HCT116 (cell line): ENCODE measurements at regions not wholly inside any gene's neighbourhood (a gene's known extent, or its start where the extent isn't known, plus 50 kb on each side); places are given as distances from the start of the nearest gene placed in this dataset.

Experiments used
- ATAC-seq: fragments of 200-7000 bp; cut with Tn5 transposase; 2 replicates; pipeline ENCODE4 v1.9.1; 2020; ENCODE audit warnings: mild to moderate bottlenecking, moderate library complexity
- BruUV-seq: library from RNA; stranded (reverse); fragments of 400-500 nt; replicated peaks from 2 replicates; lab custom pipeline; 2021; lab: Mats Ljungman, UMichigan
- CTCF ChIA-PET: fragments of 300-600 bp; sonication (Branson Sonifier 250); formaldehyde crosslinking; loops from one replicate; lab custom pipeline; 2021; ENCODE audit warnings: antibody characterized with exemption; lab: Charles Lee
- POLR2A ChIA-PET: fragments of 300-600, 350-600 bp; sonication (Branson Sonifier 250); formaldehyde crosslinking; loops from one replicate; lab custom pipeline; 2021; ENCODE audit warnings: antibody characterized with exemption; lab: Charles Lee
- RAD21 ChIA-PET, 2 experiments: fragments of 300-600 bp; sonication (Branson Sonifier 250); formaldehyde crosslinking; loops; one replicate each; lab custom pipeline; 2023; ENCODE audit warnings: low total read pairs in 2 of 2; ENCODE audit not compliant: uncharacterized antibody in 2 of 2, unreplicated experiment in 2 of 2, low non-redundant PET in 1 of 2; lab: Charles Lee
- DNase-seq: peaks from one replicate; pipeline ENCODE4 v3.0.0-alpha.2; 2010; ENCODE audit warnings: low read depth, low spot score
- H2AFZ ChIP-seq: fragments of 200-600 bp; shearing (Covaris generic), sonication (generic); 2 replicates; pipeline ENCODE4 v1.6.1; 2017; ENCODE audit warnings: low read depth, mixed run types, mixed read lengths, antibody characterized with exemption, low read length; ENCODE audit not compliant: poor library complexity, severe bottlenecking
- H3K27ac ChIP-seq: 2 replicates; pipeline ENCODE4 v1.5.1; 2012; ENCODE audit warnings: low read depth, low read length
- H3K27me3 ChIP-seq: fragments of 200-600 bp; sonication (generic); 2 replicates; pipeline ENCODE4 v1.6.1; 2016; ENCODE audit warnings: mixed run types, low read length, mixed read lengths; ENCODE audit not compliant: insufficient read depth
- H3K36me3 ChIP-seq, 2 experiments: fragments of 200-500 bp in 1 of 2; fragments of 200-600 bp in 1 of 2; sonication (Bioruptor generic) in 1 of 2; sonication (generic) in 1 of 2; 2 replicates each; pipeline versions ENCODE4 v1.5.1 to v1.6.1; 2014 to 2016; ENCODE audit warnings: low read length in 2 of 2, inconsistent platforms in 1 of 2, mixed read lengths in 1 of 2, mixed run types in 1 of 2; ENCODE audit not compliant: insufficient read depth in 2 of 2, control insufficient read depth in 1 of 2
- H3K4me1 ChIP-seq, 2 experiments: fragments of 200-600 bp in 1 of 2; sonication (generic) in 1 of 2; 2 replicates each; pipeline versions ENCODE4 v1.5.1 to v1.6.1; 2012 to 2017; ENCODE audit warnings: low read length in 2 of 2, inconsistent platforms in 1 of 2, mild to moderate bottlenecking in 1 of 2, mixed read lengths in 1 of 2, mixed run types in 1 of 2, moderate library complexity in 1 of 2; ENCODE audit not compliant: insufficient read depth in 2 of 2, control insufficient read depth in 1 of 2
- H3K4me2 ChIP-seq: fragments of 200-600 bp; sonication (generic); 2 replicates; pipeline ENCODE4 v1.6.1; 2017; ENCODE audit warnings: mixed run types, low read length, mixed read lengths
- H3K4me3 ChIP-seq, 2 experiments: fragments of 200-600 bp in 1 of 2; sonication (generic) in 1 of 2; replicated peaks in 1 of 2; 2 replicates each; pipeline ENCODE4 v1.5.1; 2011 to 2016; ENCODE audit warnings: low read length in 2 of 2, control low read depth in 1 of 2, low read depth in 1 of 2, mild to moderate bottlenecking in 1 of 2, mixed read lengths in 1 of 2, mixed run types in 1 of 2
- H3K79me2 ChIP-seq: fragments of 200-600 bp; sonication (generic); 2 replicates; pipeline ENCODE4 v1.6.1; 2017; ENCODE audit warnings: mild to moderate bottlenecking, mixed run types, low read length, moderate library complexity, mixed read lengths; ENCODE audit not compliant: insufficient read depth
- H3K9ac ChIP-seq: fragments of 200-600 bp; sonication (generic); 2 replicates; pipeline ENCODE4 v1.6.1; 2016; ENCODE audit warnings: low read length, mixed read lengths
- H3K9me2 ChIP-seq: fragments of 200-600 bp; sonication (generic), shearing (Covaris generic); 2 replicates; pipeline ENCODE4 v1.6.1; 2017; ENCODE audit warnings: mixed run types, mild to moderate bottlenecking, moderate library complexity; ENCODE audit not compliant: insufficient read depth
- H3K9me3 ChIP-seq, 2 experiments: fragments of 200-500 bp in 1 of 2; fragments of 200-600 bp in 1 of 2; sonication (Bioruptor generic) in 1 of 2; sonication (generic) in 1 of 2; 2 replicates each; pipeline ENCODE4 v1.6.1; 2014 to 2017; ENCODE audit warnings: low read length in 2 of 2, mixed read lengths in 2 of 2, inconsistent platforms in 1 of 2, low read depth in 1 of 2, mild to moderate bottlenecking in 1 of 2, mixed run types in 1 of 2, moderate library complexity in 1 of 2; ENCODE audit not compliant: control insufficient read depth in 1 of 2, insufficient read depth in 1 of 2
- H4K20me1 ChIP-seq: fragments of 200-600 bp; sonication (generic), shearing (Covaris generic); 2 replicates; pipeline ENCODE4 v1.6.1; 2017; ENCODE audit warnings: mixed run types, mild to moderate bottlenecking, moderate library complexity; ENCODE audit not compliant: insufficient read depth
- EGR1 ChIP-seq: IDR thresholded peaks from 2 replicates; pipeline ENCODE4 v1.6.1; 2012; ENCODE audit warnings: low read depth
- POLR2A ChIP-seq: IDR thresholded peaks from 2 replicates; pipeline ENCODE4 v1.7.0; 2011; ENCODE audit warnings: borderline replicate concordance; ENCODE audit not compliant: insufficient read depth, insufficient read length; ENCODE audit errors: extremely low read depth
- REST ChIP-seq: IDR thresholded peaks from 2 replicates; pipeline ENCODE4 v1.6.1; 2012; ENCODE audit warnings: low read depth
- SP1 ChIP-seq: IDR thresholded peaks from 2 replicates; pipeline ENCODE4 v1.6.1; 2012; ENCODE audit warnings: low read depth
- TCF7L2 ChIP-seq: IDR thresholded peaks from 2 replicates; pipeline ENCODE4 v1.7.0; 2011; ENCODE audit warnings: borderline replicate concordance, inconsistent platforms; ENCODE audit not compliant: insufficient read depth, insufficient read length; ENCODE audit errors: extremely low read depth
- ZFX ChIP-seq: fragments of 450-650 bp; IDR thresholded peaks from 2 replicates; pipeline ENCODE4 v1.6.1; 2017
- ZNF274 ChIP-seq: fragments of 200-500 bp; sonication (Bioruptor generic); IDR thresholded peaks from 2 replicates; pipeline ENCODE4 v1.6.1; 2014; ENCODE audit warnings: mild to moderate bottlenecking, low read depth, low read length, inconsistent platforms
- intact Hi-C: fragments of 100-400 bp; cut with micrococcal nuclease; formaldehyde crosslinking; loops from 2 replicates; pipeline ENCODE4 v1.10.0; 2022

- Histone ChIP-seq H4K20me1 (no peaks in the 10 kb centered on the region), H3K79me2 (no peaks in the 10 kb centered on the region), H3K9ac (no peak overlapping the region), H3K4me3 (no peak overlapping the region), H2AFZ (peak overlapping the region; percentile 66), H3K4me2 (peak overlapping the region; percentile 6; the same call in 1 of the 2 replicates), H3K9me2 (no peaks in the 10 kb centered on the region), H3K4me1 (peaks cover 0 to 4% of the 10 kb centered on the region in 2 experiments; a peak in 1 of 4 replicates), H3K9me3 (no peaks in the 10 kb centered on the region), H3K27me3 (no peaks in the 10 kb centered on the region), H3K36me3 (no peaks in the 10 kb centered on the region), H3K27ac (no peak overlapping the region)
- no TSS peak for BruUV-seq
- ChIA-PET RAD21 (no interaction called here), POLR2A (no interaction called here), CTCF (no interaction called here)
- no peak for TF ChIP-seq ZFX
- intact Hi-C loops = loop anchor here (5.0 kb wide), 1 partner anchor 1128 kb away; no protein-coding TSS in a partner anchor
- ATAC-seq (no peak), DNase-seq (no peak)
Measured at GRCh38 chr1:189775343-189775742, 702.3 kb downstream of the BRINP3 start.

- RAD21 ChIA-PET = no interaction called here
- Histone ChIP-seq H3K9ac (no peak overlapping the region), H3K4me1 (peaks cover 0 to 4% of the 10 kb centered on the region in 2 experiments; a peak in 1 of 4 replicates), H2AFZ (no peak overlapping the region), H3K4me2 (no peak overlapping the region), H3K4me3 (no peak overlapping the region), H3K27ac (no peak overlapping the region), H4K20me1 (no peaks in the 10 kb centered on the region), H3K36me3 (no peaks in the 10 kb centered on the region), H3K9me3 (no peaks in the 10 kb centered on the region), H3K27me3 (no peaks in the 10 kb centered on the region), H3K9me2 (no peaks in the 10 kb centered on the region), H3K79me2 (no peaks in the 10 kb centered on the region)
- CTCF ChIA-PET = no interaction called here
- ATAC-seq (no peak), DNase-seq (no peak)
- POLR2A ChIA-PET = no interaction called here
- TF ChIP-seq EGR1 (no peak), TCF7L2 (no peak), ZNF274 (no peak), REST (no peak), POLR2A (no peak), SP1 (no peak)
- no TSS peak for BruUV-seq
- intact Hi-C loops = loop anchor here (5.0 kb wide), 1 partner anchor 1132 kb away; no protein-coding TSS in a partner anchor
Measured at GRCh38 chr1:189779034-189779433, 698.6 kb downstream of the BRINP3 start.
